GM10266 (cell line): ENCODE measurements at regions not wholly inside any gene's neighbourhood (a gene's known extent, or its start where the extent isn't known, plus 50 kb on each side); places are given as distances from the start of the nearest gene placed in this dataset.
A peak's percentile ranks its signal among the peaks of the same experiment; 100 is the strongest.

Experiments
- DNase-seq: peaks from one replicate; pipeline ENCODE4 v3.0.0; 2012; ENCODE audit errors: extremely low spot score
- TF ChIP-seq, protein P1 (sequence below): IDR thresholded peaks from 2 replicates; pipeline ENCODE4 v1.5.1; 2012; ENCODE audit warnings: mild to moderate bottlenecking, low read depth; ENCODE audit not compliant: control insufficient read depth, insufficient read depth; ENCODE audit errors: missing control alignments

DNA sequence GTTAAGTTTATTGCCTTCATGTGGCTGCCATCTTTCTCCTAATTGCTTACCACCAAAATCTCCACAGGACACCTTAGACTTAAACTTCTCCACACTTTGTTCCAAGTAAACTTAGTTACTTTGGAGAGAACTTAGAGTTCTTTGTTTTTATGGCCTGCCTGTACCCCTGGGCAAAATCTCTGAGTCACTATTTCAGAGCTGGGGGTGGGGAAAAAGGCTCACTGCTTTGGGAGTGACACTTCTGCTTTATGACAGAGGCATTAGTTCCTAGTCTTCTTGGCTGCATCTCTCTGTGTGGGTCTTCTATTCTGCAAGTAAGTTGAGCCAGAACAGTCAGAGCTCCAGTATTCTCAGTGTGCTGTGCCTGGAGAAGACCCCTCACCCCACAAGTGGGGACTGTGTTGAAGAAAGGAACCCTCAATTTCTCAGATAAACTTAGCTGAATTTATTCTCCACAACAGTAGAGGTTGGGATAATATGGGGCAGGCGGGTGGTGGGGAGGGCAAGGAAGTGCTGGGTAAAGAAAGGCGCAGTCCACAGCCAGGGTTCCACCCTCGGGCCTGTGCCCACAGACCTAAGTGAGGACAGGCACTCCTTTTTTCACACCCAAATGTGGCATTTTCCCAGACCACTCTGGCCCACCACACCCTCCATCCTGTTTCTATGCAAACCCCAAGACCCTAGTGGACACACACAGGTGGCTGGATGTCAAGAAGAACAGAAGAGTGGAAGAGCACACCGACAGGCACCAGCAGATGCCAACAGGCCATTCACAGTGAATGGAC, 636.6 kb upstream of the MAN1A1 start:
- TF ChIP-seq, protein P1, sequence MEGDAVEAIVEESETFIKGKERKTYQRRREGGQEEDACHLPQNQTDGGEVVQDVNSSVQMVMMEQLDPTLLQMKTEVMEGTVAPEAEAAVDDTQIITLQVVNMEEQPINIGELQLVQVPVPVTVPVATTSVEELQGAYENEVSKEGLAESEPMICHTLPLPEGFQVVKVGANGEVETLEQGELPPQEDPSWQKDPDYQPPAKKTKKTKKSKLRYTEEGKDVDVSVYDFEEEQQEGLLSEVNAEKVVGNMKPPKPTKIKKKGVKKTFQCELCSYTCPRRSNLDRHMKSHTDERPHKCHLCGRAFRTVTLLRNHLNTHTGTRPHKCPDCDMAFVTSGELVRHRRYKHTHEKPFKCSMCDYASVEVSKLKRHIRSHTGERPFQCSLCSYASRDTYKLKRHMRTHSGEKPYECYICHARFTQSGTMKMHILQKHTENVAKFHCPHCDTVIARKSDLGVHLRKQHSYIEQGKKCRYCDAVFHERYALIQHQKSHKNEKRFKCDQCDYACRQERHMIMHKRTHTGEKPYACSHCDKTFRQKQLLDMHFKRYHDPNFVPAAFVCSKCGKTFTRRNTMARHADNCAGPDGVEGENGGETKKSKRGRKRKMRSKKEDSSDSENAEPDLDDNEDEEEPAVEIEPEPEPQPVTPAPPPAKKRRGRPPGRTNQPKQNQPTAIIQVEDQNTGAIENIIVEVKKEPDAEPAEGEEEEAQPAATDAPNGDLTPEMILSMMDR, result no peak
- no peak for DNase-seq

DNA sequence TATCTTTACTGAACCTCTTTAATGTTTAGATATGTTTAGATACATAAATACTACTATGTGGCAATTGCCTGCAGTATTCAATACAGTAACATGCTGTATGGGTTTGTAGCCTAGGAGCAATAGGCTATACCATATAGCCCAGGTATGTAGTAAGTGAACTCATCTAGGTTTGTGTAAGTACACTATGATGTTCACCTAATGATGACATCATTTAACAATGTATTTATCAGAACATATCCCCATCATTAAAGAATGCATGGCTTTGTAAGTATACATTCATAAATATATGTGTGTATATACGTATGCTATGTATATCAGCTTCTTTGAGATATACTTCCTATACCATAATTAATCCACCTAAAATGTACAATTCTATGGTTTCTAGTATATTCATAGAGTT, 631.2 kb upstream of the MAN1A1 start:
- no peak for DNase-seq
- TF ChIP-seq, protein P1, result no peak

DNA sequence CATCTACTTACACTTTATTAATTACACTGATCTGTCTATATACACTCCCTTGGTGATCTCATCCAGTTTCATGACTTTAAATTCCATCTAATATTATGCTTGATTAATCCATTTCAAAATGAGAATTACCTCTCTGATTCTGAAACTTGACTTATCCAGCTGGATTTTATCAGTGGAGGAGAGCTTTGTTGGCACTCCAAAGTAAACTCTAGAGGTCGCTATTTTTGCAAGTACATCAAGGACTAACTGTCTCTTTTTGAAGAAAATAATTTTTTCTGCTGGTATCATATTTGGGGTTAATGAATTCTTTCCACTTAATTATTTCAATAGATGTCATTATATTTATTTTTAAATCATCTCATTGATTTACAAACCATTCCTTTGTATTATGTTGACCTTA, 630.3 kb upstream of the MAN1A1 start:
- DNase-seq, result no peak
- TF ChIP-seq, protein P1, result peak; percentile 37

DNA sequence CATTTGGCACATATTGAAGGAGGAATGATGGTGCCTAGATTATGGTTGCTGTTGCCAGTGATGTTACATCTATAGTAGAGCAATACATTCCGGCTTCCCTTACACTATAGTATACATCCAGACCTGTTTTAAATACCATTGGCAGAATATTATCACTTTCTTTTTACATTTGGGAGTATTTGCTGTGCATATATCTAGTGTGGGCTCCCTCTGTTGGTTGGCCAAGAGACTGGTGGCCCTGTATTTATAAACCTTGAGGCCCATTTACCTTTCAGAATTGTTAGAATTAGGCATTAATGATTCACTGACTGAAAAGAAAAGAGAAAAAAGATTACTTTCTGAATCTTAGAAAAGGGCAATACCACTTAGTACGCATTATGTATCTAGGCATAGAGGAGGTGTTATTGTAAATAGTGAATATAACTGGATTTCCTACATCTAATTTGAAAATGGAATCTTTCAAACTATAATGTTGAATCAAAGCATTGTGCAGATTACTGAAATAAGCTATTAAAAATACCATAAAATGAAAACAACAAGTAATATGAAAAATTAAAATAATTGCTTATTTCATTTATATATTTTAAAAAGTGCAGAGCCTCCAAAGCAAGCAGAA, 628.8 kb upstream of the MAN1A1 start:
- TF ChIP-seq, protein P1, result peak; percentile 46
- no peak for DNase-seq

DNA sequence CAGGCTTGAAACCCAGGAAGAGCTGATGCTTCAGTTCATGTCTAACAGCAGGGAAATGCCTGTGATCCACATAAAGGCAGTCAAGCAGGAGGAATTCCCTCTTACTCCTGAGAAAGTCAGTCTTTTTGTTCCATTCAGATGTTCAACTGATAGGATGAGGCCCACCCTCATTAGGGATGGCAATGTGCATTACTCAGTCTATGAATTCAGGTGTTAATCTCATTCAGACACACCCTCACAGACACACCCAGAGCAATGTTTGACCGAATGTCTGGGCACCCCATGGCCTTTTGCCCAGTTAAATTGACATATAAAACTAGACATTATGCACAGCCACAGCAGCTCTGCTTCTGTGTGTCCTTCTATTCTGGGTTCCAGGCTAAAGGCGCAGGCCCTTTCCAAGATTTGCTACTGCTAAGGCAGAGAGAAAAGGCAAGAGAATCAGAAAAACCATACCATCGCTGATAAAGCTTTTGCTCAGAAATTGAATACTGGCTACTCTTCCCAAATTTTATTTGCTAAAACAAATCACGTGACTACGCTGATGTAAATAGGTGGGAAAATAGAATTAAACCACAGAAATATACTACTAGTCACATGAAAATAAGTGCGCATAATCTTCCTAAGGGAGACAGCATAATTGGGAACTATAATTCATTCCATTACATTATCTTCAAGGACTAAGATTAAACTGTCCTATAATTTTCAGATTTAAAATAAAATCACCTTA, 625.0 kb upstream of the MAN1A1 start:
- DNase-seq, result no peak
- TF ChIP-seq, protein P1, result no peak

DNA sequence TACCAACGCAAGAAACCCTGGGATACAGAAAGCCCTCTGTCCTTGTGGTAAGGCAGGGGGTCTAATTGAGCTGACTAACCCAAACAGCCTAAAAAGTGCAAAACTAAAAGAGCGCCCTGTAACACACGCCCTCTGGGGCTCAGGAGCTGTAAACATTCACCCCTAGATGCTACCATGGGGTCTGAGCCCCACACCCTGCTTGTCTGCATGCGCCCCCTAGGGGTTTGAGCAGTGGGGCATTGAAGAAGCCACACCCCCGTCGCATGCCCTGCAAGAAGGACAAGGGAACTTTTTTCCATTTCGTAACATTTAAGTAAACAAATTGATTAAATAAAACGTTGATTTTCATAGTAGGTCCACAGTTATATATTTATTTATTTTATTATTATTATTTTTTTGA, 616.9 kb upstream of the MAN1A1 start:
- TF ChIP-seq, protein P1, result peak; percentile 47
- DNase-seq, result peak; percentile 6
